Left renal cortex interstitium (tissue), 4 donors: ENCODE measurements at regions not wholly inside any gene's neighbourhood (a gene's known extent, or its start where the extent isn't known, plus 50 kb on each side); places are given as distances from the start of the nearest gene placed in this dataset.
"Not testable (repeated sequence)": the region's sequence is repeated elsewhere in the genome, so short reads cannot be mapped to it uniquely, and the experiment has no call there.

ENCODE experiments used
- DNase-seq, 4 donors: peaks; one replicate each; pipeline ENCODE4 v3.0.0-alpha.2; 2013; ENCODE audit warnings: low read depth in 4 of 4, low spot score in 2 of 4, missing footprints in 1 of 4

GRCh38 chr6:168840932-168841331 is 399.9 kb downstream of the SMOC2 start:
- not testable (repeated sequence) for DNase-seq

DNA sequence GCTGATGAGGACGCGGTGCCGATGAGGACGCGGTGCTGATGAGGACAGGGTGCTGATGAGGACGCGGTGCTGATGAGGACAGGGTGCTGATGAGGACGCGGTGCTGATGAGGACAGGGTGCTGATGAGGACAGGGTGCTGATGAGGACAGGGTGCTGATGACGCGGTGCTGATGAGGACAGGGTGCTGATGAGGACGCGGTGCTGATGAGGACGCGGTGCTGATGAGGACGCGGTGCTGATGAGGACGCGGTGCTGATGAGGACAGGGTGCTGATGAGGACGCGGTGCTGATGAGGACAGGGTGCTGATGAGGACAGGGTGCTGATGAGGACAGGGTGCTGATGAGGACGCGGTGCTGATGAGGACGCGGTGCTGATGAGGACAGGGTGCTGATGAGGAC is 399.3 kb downstream of the SMOC2 start:
- not testable (repeated sequence) for DNase-seq

- no peak for DNase-seq
Measured at GRCh38 chr6:168838037-168838399, 397.0 kb downstream of the SMOC2 start.

DNA sequence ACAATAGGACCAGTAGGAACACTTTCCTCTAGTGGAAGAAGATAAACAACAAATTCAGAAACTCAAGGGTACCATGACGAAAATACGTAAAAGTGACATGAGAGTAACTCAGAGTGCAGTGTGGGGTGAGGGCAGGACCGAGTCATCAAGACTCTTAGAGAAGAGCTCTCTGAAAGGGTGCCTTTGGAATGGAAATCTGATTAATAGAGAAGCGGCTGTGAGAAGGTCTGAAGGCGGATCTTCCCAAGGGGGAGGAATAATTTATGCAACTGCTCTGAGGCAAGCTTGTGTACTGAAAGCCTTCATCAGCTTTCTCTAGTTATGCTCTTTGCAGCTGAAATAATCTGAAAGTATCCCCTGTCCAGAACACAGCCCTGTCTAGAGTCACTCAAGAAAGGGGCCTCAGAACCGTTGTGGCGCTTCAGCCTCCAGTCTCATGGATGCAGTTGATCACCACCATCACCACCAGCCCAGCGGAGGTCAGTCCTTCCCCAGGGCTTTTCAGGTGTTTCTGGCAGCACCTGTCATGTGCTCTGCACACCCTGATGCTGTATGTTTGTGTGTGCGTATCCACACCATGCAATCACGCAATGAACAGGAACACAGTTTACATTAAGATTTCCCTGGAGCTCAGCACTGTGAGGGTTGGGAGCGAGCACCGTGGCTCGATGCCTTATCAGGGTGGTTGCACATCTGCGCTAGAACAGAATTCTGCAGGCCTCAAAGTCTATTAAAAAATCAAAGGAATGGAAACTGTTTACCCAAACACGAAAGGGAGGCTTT is 396.5 kb downstream of the SMOC2 start:
- DNase-seq, result no peak

DNA sequence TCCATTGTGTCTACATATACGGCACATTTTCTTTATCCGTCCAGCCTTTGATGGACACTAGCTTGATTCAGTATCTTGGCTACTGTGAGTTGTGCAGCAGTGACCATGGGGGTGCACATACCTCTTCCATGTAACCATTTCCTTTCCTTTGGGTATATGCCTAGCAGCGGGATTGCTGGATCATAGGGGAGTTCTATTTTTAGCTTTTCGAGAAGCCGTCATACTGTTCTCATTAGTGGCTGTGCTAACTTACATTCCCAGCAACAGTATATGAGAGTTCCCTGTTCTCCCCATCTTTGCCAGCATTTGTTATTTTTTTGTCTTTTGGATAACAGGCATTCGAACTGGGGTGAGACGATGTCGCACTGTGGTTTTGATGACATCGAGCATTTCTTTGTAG is 395.0 kb downstream of the SMOC2 start:
- no peak for DNase-seq

DNA sequence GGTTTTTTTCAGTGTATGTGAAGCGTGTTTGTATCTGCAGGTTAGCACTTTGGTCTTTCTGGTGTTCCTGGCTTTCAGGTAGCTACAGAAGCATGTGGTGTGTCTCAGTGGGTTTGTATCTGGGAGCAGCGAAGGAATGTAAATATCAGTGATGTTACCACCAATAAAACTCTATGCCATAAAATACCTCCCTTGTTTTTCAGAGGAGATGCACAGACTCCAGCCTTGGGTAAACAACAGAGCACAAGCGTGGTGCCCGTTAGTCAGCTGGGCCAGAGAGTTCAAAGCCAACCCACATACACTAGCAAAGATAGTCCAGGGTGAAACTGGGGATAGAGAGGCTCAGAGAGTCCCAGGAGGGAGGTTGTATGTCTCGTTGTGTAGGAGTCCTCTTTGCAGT is 393.8 kb downstream of the SMOC2 start:
- DNase-seq, result no peak

DNA sequence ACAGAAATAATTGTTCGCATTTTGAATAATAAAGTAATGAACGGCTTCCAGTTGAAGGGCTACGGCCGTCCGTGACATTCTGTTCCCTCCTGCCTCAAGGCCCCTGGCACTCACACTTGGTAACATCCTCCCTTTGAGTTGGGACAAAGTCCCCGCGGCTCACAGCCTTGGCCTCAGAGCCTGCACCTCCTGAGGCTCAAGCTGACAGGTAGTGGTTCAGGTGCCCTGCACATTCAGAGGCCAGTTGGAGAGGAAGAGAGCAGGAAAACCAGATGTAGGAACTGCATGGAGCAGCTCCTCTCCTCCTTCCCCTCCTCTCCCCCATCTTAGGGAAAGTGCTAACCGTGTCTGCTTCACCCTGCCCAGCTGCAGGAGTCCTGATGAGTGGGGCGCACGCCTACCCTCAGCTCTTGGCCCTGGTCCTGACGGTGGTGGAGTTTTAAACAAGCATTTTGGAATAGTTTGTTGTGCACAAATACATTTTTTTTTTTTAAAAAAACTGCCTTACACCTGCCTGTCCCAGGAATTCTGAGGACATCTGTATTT is 393.1 kb downstream of the SMOC2 start:
- no peak for DNase-seq

- DNase-seq, result no peak
Measured at GRCh38 chr6:168828800-168829199, 387.8 kb downstream of the SMOC2 start.

GRCh38 chr6:168828035-168828434 is 387.1 kb downstream of the SMOC2 start:
- DNase-seq, result no peak

DNA sequence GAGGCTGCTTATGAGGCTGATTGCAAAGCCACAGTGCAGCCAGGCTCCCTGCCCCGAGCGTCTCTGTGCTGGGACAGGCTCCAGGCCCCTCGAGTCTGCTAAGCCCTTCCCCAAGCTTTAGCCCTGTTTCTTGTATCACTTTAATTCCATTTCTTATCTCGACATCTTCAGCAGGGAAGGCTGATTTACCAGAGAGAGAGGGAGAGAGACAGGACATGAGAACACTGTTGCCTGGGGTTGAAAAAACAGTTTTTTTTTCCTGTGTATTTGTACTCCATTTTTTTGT is 386.5 kb downstream of the SMOC2 start:
- no peak for DNase-seq

- DNase-seq, result peak in 2 of 4 donors; percentile 35 to 41
Measured at GRCh38 chr6:168826726-168827585, 386.0 kb downstream of the SMOC2 start.

- no peak for DNase-seq
Measured at GRCh38 chr6:168826078-168826390, 385.1 kb downstream of the SMOC2 start.

DNA sequence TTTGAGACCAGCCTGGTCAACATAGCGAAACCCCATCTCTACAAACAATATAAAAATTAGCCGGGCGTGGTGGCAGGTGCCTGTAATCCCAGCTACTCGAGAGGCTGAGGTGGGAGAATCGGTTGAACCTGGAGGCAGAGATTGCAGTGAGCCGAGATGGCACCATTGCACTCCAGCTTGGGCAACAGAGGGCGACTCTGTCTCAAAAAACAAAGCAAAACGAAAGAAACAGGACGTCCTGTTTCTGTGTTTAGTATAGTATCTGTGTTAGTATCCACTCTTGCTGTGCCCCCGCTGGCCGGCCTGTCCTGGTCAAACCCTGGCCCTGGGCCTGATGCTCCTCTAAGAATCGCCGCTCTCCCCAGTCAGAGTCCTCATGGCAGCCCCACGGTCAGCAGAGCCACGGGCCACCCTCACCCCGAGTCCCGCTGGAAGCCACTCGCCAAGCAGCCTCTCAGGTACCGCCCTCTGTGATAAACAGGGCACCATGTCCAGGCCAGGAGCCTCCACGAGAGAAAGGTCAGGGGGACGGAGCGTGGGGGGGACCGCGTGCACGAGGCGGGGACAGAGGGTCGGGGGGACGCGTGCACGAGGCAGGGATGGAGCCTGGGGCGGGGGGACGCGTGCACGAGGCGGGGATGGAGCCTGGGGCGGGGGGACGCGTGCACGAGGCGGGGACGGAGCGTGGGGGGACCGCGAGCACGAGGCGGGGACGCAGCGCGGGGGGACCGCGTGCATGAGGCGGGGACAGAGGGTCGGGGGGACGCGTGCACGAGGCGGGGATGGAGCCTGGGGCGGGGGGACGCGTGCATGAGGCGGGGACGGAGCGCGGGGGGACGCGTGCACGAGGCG is 384.5 kb downstream of the SMOC2 start:
- no peak for DNase-seq

- DNase-seq, result peak in 1 of 4 donors; percentile 40
Measured at GRCh38 chr6:168823397-168824212, 382.6 kb downstream of the SMOC2 start.

GRCh38 chr6:168822376-168822775 is 381.4 kb downstream of the SMOC2 start:
- no peak for DNase-seq

- DNase-seq, result no peak
Measured at GRCh38 chr6:168819546-168819945, 378.6 kb downstream of the SMOC2 start.

- no peak for DNase-seq
Measured at GRCh38 chr6:168817558-168818159, 376.7 kb downstream of the SMOC2 start.

DNA sequence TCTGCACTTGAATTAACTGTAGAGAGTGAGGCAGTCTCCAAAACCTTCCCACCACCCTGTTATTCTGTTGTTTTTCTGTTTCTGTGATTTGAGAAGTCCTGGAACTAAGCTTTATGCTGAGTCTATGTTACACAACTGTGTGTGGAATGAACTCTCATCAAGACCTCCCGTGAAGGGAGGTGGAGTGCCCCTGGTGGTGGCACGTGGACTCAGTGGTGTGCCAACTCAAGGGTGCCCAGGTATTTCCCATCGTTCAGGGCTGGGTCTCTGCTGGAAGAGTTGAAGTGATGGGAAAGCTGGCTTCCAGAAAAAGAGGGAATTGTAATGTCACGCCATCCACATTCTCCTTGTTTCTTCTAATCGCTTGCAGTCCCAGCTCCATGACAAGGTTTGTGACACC is 374.2 kb downstream of the SMOC2 start:
- no peak for DNase-seq

GRCh38 chr6:168808232-168808631 is 367.2 kb downstream of the SMOC2 start:
- DNase-seq, result no peak

GRCh38 chr6:168804331-168804730 is 363.3 kb downstream of the SMOC2 start:
- DNase-seq, result no peak
